Adrenal gland (tissue), 9 donors: ENCODE measurements at regions not wholly inside any gene's neighbourhood (a gene's known extent, or its start where the extent isn't known, plus 50 kb on each side); places are given as distances from the start of the nearest gene placed in this dataset.

Experiments used
- DNase-seq, 7 donors: peaks; one replicate each; pipeline ENCODE4 v3.0.0-alpha.2; 2019 to 2020
- H3K27ac ChIP-seq, 5 donors: fragments of 200-600 bp; sonication (generic) in 4 of 5; 1 replicate in 3 of 5; 2 replicates in 2 of 5; pipeline versions ENCODE4 v1.5.1 to v1.8.0; 2016 to 2020; ENCODE audit warnings: mild to moderate bottlenecking in 1 of 5
- H3K27me3 ChIP-seq: fragments of 200-600 bp; 2 replicates; pipeline ENCODE4 v1.8.0; 2021
- H3K36me3 ChIP-seq, 2 donors: fragments of 200-600 bp; replicated peaks in 1 of 2; 1 replicate in 1 of 2; 2 replicates in 1 of 2; pipeline versions ENCODE4 v1.5.1 to v1.8.0; 2018 to 2022
- H3K4me1 ChIP-seq, 2 donors: fragments of 200-600 bp; replicated peaks in 1 of 2; 1 replicate in 1 of 2; 2 replicates in 1 of 2; pipeline versions ENCODE4 v1.5.1 to v1.8.0; 2018 to 2021
- H3K4me3 ChIP-seq, 4 donors: fragments of 200-600 bp; sonication (generic) in 3 of 4; one replicate each; pipeline ENCODE4 v1.5.1; 2016 to 2018
- H3K9me3 ChIP-seq, 3 donors: fragments of 200-600 bp; sonication (generic) in 1 of 3; replicated peaks in 1 of 3; 1 replicate in 2 of 3; 2 replicates in 1 of 3; pipeline versions ENCODE4 v1.5.1 to v1.8.0; 2016 to 2021
- CTCF ChIP-seq, 6 experiments: fragments of 450-650 bp in 4 of 6; fragments of 200-600 bp in 2 of 6; sonication (generic) in 1 of 6; IDR thresholded peaks; 1 replicate in 5 of 6; 2 replicates in 1 of 6; pipeline versions ENCODE4 v1.5.1 to v1.8.0; 2016 to 2021; ENCODE audit warnings: antibody characterized with exemption in 6 of 6, mild to moderate bottlenecking in 2 of 6, moderate library complexity in 1 of 6
- POLR2A ChIP-seq, 2 donors: fragments of 450-650 bp; IDR thresholded peaks; one replicate each; pipeline ENCODE4 v1.6.1; 2017; ENCODE audit warnings: antibody characterized with exemption in 2 of 2, mild to moderate bottlenecking in 2 of 2, moderate library complexity in 1 of 2
- WGBS, 4 donors: extraction: QIAGEN DNeasy Blood & Tissue Kit in 2 of 4; methylation state at CpG; one replicate each; pipeline versions ENCODE4 v1.1.5 to v1.1.7; 2013 to 2017; 5-methylcytosine and 5-hydroxymethylcytosine counted together
- intact Hi-C, 2 donors: fragments of 100-400 bp; cut with DNase I; formaldehyde crosslinking; loops; one replicate each; pipeline versions ENCODE4 v1.14.1 to v1.15.0; 2022 to 2023
- donor health status: healthy with polysubstance abuse.
- donor health status: Bipolar disorder and iron deficiency.
- donor health status: DM: yes; HTN: yes; CAD: no.
- donor health status: DM: no; HTN: no; CAD: no.
- donor health status: DM: no; HTN: no; CAD: no.

- H3K4me1 ChIP-seq: no peaks in the 10 kb centered on the region
- TF ChIP-seq CTCF (IDR thresholded peaks at IDR 0.05): no peak
- no peak for TF ChIP-seq POLR2A (IDR thresholded peaks at IDR 0.05)
- intact Hi-C loops: no loop called here
- no peak overlapping the region for H3K4me3 ChIP-seq
- no peaks in the 10 kb centered on the region for H3K36me3 ChIP-seq
- DNase-seq: no peak
- no peaks in the 10 kb centered on the region for H3K27me3 ChIP-seq
- WGBS, 4 donors: 58 to 79% (median 72%) methylated on average over 3 to 5 of the region's 5 CpGs
- no peak overlapping the region for H3K27ac ChIP-seq
- peaks cover 0 to 4% (median 0%) of the 10 kb centered on the region in 3 donors for H3K9me3 ChIP-seq
Observed at GRCh38 chr6:14540276-14540675, 422.7 kb downstream of the CD83 start.

DNA sequence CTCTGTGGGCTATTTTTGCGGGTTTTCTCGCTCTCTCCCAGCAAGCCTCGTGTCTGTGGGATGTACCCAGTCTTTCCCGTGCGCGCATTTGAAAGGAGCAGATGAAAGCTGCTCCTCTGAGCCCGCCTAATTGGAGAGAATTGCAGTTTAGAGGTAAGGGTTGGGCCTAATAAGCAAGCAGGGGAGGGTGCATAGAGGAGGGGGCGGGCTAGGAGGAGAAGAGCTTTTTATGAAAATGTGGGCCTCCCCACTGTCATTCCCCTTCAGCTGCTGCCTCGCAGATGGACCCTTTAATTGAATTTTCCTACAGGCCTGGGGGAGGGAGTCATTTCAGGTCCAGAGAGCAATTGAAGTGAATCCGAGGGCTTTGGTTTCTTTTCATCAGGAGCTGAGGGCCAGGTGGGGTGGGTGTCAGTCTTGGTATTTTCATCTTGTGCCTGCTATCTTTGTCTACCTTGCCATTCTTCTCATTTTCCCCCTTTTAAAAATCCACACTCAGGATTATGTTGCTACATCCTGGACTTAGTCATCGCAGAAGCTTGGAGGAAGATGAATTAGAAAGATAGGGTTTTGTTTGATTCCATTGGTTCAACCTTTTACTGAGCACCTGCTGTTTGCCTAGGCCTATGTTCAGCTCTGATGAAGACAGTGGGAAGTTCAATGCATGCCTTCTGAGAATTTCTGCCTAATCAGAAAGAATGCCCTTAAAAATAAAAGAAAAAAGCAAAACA lies 423.4 kb downstream of the CD83 start:
- no peaks in the 10 kb centered on the region for H3K27me3 ChIP-seq
- H3K4me1 ChIP-seq: no peaks in the 10 kb centered on the region
- no peaks in the 10 kb centered on the region for H3K36me3 ChIP-seq
- H3K27ac ChIP-seq: no peak overlapping the region
- 88 to 92% (median 90%) methylated on average over 11 of the region's 11 CpGs for WGBS, 4 donors
- DNase-seq: no peak
- H3K9me3 ChIP-seq: peaks cover 0 to 4% (median 0%) of the 10 kb centered on the region in 3 donors
- no peak overlapping the region for H3K4me3 ChIP-seq
- intact Hi-C loops: no loop called here
- TF ChIP-seq POLR2A (IDR thresholded peaks at IDR 0.05) (no peak), CTCF (IDR thresholded peaks at IDR 0.05) (no peak)

- intact Hi-C loops: no loop called here
- 61 to 73% (median 70%) methylated on average over 10 of the region's 10 CpGs for WGBS, 4 donors
Observed at GRCh38 chr6:14542670-14543366, 425.2 kb downstream of the CD83 start.

More at GRCh38 chr6:14542670-14543366, 425.2 kb downstream of the CD83 start:
- no peak for TF ChIP-seq CTCF (IDR thresholded peaks at IDR 0.05)
- no peak for TF ChIP-seq POLR2A (IDR thresholded peaks at IDR 0.05)
- Histone ChIP-seq H3K4me3 (no peak overlapping the region), H3K27me3 (no peaks in the 10 kb centered on the region), H3K9me3 (no peaks in the 10 kb centered on the region), H3K4me1 (no peaks in the 10 kb centered on the region), H3K36me3 (no peaks in the 10 kb centered on the region), H3K27ac (no peak overlapping the region)
- DNase-seq: no peak
